Suprapubic skin (tissue), 4 donors: ENCODE measurements at regions not wholly inside any gene's neighbourhood (a gene's known extent, or its start where the extent isn't known, plus 50 kb on each side); places are given as distances from the start of the nearest gene placed in this dataset.

Source experiments
- DNase-seq, 2 donors: peaks; one replicate each; pipeline ENCODE4 v3.0.0-alpha.2; 2019; ENCODE audit warnings: low spot score in 2 of 2
- H3K27ac ChIP-seq: fragments of 200-600 bp; sonication (generic); one replicate; pipeline ENCODE4 v1.5.1; 2019
- H3K27me3 ChIP-seq: fragments of 200-600 bp; sonication (generic); one replicate; pipeline ENCODE4 v1.5.1; 2019
- H3K36me3 ChIP-seq: fragments of 200-600 bp; sonication (generic); one replicate; pipeline ENCODE4 v1.5.1; 2019
- H3K4me1 ChIP-seq: fragments of 200-600 bp; sonication (generic); one replicate; pipeline ENCODE4 v1.5.1; 2019
- H3K4me3 ChIP-seq: fragments of 200-600 bp; sonication (generic); one replicate; pipeline ENCODE4 v1.5.1; 2019; ENCODE audit warnings: mild to moderate bottlenecking
- H3K9me3 ChIP-seq: fragments of 200-600 bp; sonication (generic); one replicate; pipeline ENCODE4 v1.5.1; 2019
- EP300 ChIP-seq: sonication (generic); formaldehyde crosslinking; IDR thresholded peaks from one replicate; pipeline ENCODE4 v1.6.1; 2017; ENCODE audit warnings: antibody characterized with exemption
- POLR2A ChIP-seq, 2 donors: fragments of 450-650 bp; IDR thresholded peaks; one replicate each; pipeline ENCODE4 v1.6.1; 2017; ENCODE audit warnings: antibody characterized with exemption in 2 of 2, mild to moderate bottlenecking in 2 of 2, moderate library complexity in 2 of 2
- POLR2AphosphoS5 ChIP-seq, 3 donors: sonication (generic); formaldehyde crosslinking; IDR thresholded peaks; one replicate each; pipeline ENCODE4 v1.6.1; 2017; ENCODE audit warnings: antibody characterized with exemption in 3 of 3
- WGBS: methylation state at CpG from one replicate; pipeline ENCODE4 v1.1.5; 2018; 5-methylcytosine and 5-hydroxymethylcytosine counted together
- TF ChIP-seq, protein P1 (sequence below), 2 donors: fragments of 200-600 bp in 1 of 2; fragments of 450-650 bp in 1 of 2; sonication (generic) in 1 of 2; IDR thresholded peaks; one replicate each; pipeline ENCODE4 v1.5.1; 2016 to 2019; ENCODE audit warnings: antibody characterized with exemption in 2 of 2, mild to moderate bottlenecking in 1 of 2, moderate library complexity in 1 of 2

DNA sequence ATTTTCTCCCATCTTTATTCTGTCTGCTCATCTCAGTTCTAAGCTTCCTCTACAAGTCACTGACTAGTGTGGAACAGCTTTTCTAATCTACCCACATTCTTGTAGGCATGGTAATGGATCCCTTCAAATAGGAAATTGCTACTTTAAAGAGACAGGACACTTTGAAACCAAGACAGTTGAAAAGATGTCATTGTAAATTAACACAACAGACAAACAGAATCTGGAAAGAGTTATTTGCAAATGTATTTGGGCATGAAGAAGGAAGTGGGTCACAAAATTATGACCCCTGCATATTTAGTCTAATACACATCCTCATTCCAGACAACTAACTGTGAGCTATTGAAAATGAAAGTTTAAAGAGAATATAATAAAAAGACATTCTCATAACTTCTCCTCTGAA, 298.2 kb upstream of the MARCKS start:
- Histone ChIP-seq H3K27me3 (no peaks in the 10 kb centered on the region), H3K36me3 (no peaks in the 10 kb centered on the region), H3K4me3 (no peak overlapping the region), H3K9me3 (no peaks in the 10 kb centered on the region), H3K27ac (no peak overlapping the region), H3K4me1 (no peaks in the 10 kb centered on the region)
- DNase-seq = no peak
- TF ChIP-seq POLR2AphosphoS5 (IDR thresholded peaks at IDR 0.05) = no peak
- TF ChIP-seq EP300 = no peak
- TF ChIP-seq, protein P1, sequence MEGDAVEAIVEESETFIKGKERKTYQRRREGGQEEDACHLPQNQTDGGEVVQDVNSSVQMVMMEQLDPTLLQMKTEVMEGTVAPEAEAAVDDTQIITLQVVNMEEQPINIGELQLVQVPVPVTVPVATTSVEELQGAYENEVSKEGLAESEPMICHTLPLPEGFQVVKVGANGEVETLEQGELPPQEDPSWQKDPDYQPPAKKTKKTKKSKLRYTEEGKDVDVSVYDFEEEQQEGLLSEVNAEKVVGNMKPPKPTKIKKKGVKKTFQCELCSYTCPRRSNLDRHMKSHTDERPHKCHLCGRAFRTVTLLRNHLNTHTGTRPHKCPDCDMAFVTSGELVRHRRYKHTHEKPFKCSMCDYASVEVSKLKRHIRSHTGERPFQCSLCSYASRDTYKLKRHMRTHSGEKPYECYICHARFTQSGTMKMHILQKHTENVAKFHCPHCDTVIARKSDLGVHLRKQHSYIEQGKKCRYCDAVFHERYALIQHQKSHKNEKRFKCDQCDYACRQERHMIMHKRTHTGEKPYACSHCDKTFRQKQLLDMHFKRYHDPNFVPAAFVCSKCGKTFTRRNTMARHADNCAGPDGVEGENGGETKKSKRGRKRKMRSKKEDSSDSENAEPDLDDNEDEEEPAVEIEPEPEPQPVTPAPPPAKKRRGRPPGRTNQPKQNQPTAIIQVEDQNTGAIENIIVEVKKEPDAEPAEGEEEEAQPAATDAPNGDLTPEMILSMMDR (IDR thresholded peaks at IDR 0.05) = no peak
- TF ChIP-seq POLR2A (IDR thresholded peaks at IDR 0.05) = no peak

DNA sequence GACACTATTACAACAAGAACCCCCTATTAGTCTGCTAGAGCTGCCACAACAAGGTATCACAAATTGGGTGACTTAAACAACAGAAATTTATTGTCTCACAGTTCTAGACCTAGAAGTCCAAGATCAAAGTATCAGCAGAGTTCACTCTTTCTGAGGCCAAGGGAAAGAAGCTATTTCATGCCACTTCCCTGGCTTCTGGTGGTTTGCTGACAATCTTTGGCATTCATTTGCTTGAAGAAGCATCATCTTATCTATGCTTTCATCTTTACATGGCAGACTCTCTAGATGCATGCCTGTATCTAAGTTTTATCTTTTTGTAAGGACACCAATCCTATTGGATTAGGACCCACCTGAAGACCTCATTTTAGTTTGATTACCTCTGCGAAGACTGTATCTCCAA, 296.8 kb upstream of the MARCKS start:
- no peak for DNase-seq
- 100% methylated on average over 1 of the region's 1 CpG for WGBS
- H3K27me3 ChIP-seq = no peaks in the 10 kb centered on the region
- no peaks in the 10 kb centered on the region for H3K9me3 ChIP-seq
- no peak overlapping the region for H3K4me3 ChIP-seq
- TF ChIP-seq POLR2AphosphoS5 (IDR thresholded peaks at IDR 0.05) (no peak), POLR2A (IDR thresholded peaks at IDR 0.05) (no peak), EP300 (no peak)
- TF ChIP-seq, protein P1 (IDR thresholded peaks at IDR 0.05) = no peak
- H3K4me1 ChIP-seq = no peaks in the 10 kb centered on the region
- H3K27ac ChIP-seq = no peak overlapping the region
- no peaks in the 10 kb centered on the region for H3K36me3 ChIP-seq

DNA sequence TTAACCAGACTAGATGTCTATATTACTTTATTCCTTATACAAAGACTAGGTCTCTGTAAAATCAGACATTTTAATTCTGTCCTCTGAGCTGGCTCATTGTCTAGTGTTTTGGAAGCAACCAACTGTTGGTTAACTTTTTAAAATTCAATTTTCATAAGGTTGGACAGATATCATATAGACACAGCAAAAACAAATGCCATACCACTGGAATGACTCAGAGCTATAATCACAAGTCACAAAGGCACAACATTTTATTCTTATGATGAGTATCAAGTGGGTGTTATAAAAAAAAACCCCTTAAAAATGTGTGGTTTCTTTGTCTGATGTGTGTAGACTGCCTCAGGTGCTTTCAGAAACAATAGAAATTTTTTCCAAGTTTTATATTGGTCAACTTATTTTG, 296.2 kb upstream of the MARCKS start:
- Histone ChIP-seq H3K27ac (no peak overlapping the region), H3K4me1 (no peaks in the 10 kb centered on the region), H3K4me3 (no peak overlapping the region), H3K36me3 (no peaks in the 10 kb centered on the region), H3K9me3 (no peaks in the 10 kb centered on the region), H3K27me3 (no peaks in the 10 kb centered on the region)
- TF ChIP-seq, protein P1 (IDR thresholded peaks at IDR 0.05) = no peak
- TF ChIP-seq POLR2AphosphoS5 (IDR thresholded peaks at IDR 0.05) (no peak), POLR2A (IDR thresholded peaks at IDR 0.05) (no peak), EP300 (no peak)
- DNase-seq = no peak

DNA sequence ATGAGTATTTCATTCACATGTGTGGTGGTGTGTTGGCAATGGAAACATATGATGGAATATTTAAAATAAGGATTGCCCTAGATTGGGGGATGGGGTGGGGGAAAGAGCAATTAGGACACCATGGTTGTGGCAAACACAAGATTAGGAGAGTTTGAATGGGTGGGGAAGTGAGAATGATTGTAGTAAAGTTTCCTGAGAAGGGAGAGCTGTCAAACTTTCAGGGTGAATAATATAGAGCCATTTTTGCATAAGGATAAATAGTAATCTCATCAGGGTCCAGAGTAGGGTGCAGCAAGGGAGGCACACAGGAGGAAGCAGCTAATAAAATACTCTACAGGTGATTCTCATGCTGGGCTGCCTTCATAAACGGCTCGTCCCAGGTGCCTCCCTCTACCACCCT, 294.9 kb upstream of the MARCKS start:
- no peaks in the 10 kb centered on the region for H3K36me3 ChIP-seq
- TF ChIP-seq, protein P1 (IDR thresholded peaks at IDR 0.05) = no peak
- TF ChIP-seq POLR2AphosphoS5 (IDR thresholded peaks at IDR 0.05) (no peak), EP300 (no peak)
- H3K4me1 ChIP-seq = no peaks in the 10 kb centered on the region
- no peak overlapping the region for H3K27ac ChIP-seq
- DNase-seq = no peak
- 88% methylated on average over 2 of the region's 2 CpGs for WGBS
- no peaks in the 10 kb centered on the region for H3K9me3 ChIP-seq
- H3K27me3 ChIP-seq = no peaks in the 10 kb centered on the region
- H3K4me3 ChIP-seq = no peak overlapping the region

DNA sequence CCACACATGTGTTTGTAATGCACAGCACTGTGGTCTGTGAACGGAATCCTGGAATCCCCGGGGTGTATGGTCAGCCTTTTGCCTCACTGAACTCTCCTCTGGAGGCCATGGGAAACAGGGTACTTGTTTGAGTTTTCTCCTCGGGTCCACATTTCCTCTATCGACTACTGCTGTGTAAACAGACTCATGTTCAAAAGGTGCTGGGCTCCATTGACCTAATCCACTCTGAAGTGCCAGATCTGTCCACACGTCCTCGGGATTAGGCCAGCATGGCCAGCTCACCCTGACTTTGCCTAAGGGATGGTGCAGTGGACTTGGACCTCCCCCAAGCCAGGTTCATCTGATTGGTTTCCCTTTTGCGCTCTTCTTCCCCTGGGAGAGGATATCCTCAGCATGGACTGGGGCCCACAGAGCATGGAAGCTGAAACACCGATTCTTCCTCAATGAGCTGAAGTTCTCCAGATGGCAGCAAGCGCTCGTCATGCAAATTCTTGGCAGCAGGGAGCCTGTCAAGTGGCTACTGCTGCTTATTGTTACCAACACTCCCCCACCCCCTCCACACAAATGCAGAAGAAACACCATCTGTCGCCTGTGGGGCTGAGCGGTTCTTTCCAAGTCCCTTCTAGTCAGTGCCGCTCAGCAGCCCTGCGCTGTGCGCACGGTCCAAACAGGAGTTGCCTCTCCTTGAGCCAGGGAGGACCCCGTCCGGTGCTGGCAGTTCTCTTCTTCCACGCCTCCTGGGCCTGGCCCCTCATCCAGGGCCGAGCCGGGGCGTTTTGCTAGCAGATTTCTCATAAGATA, 292.6 kb upstream of the MARCKS start:
- TF ChIP-seq POLR2A (IDR thresholded peaks at IDR 0.05) (no peak), EP300 (no peak), POLR2AphosphoS5 (IDR thresholded peaks at IDR 0.05) (peak in 1 of 3 donors; percentile 27)
- TF ChIP-seq, protein P1 (IDR thresholded peaks at IDR 0.05) = no peak
- H3K27ac ChIP-seq = peak overlapping the region; percentile 52
- no peaks in the 10 kb centered on the region for H3K36me3 ChIP-seq
- peak; percentile 81 to 83 for DNase-seq
- no peaks in the 10 kb centered on the region for H3K4me1 ChIP-seq
- 58% methylated on average over 20 of the region's 22 CpGs for WGBS
- H3K9me3 ChIP-seq = no peaks in the 10 kb centered on the region
- H3K27me3 ChIP-seq = no peaks in the 10 kb centered on the region
- H3K4me3 ChIP-seq = peak overlapping the region; percentile 6
